ENCODE measurements at regions not wholly inside any gene's neighbourhood (a gene's known extent, or its start where the extent isn't known, plus 50 kb on each side); places are given as distances from the start of the nearest gene placed in this dataset.

DNA sequence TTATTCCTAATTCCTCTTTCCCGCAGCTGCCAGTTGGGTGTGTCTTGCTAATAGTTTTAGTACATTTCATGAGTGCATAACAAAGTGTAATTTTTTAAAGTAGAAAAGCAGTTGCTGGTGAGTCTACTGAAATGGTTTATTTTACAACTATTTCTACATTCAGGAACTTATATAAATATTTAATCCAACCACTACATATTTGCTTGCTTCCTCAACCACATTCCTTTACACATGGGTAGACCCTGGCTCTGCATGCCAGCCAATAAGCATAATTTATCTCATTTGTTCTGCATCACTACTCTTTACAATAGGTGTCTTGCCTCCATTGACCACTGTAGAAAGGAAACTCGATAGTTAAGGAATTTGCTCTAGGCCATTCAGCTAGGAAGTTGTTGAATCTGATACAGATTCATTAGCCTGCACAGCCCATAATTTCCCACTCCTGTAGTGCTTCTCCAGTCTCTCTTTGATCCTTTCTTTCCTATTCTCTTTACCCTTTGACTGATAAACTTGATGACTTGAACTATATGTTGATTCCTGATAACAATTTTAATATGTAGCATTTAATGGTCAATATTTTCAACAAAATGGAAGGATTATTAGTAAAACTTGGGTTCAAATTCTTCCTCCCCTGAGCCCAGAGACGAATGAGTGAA is 342.5 kb upstream of the ACTBL2 start:
- TF ChIP-seq, protein P1, sequence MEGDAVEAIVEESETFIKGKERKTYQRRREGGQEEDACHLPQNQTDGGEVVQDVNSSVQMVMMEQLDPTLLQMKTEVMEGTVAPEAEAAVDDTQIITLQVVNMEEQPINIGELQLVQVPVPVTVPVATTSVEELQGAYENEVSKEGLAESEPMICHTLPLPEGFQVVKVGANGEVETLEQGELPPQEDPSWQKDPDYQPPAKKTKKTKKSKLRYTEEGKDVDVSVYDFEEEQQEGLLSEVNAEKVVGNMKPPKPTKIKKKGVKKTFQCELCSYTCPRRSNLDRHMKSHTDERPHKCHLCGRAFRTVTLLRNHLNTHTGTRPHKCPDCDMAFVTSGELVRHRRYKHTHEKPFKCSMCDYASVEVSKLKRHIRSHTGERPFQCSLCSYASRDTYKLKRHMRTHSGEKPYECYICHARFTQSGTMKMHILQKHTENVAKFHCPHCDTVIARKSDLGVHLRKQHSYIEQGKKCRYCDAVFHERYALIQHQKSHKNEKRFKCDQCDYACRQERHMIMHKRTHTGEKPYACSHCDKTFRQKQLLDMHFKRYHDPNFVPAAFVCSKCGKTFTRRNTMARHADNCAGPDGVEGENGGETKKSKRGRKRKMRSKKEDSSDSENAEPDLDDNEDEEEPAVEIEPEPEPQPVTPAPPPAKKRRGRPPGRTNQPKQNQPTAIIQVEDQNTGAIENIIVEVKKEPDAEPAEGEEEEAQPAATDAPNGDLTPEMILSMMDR (IDR thresholded peaks at IDR 0.05; ENCODE audit: low read depth, low read length), result no peak
- no peak for DNase-seq (ENCODE audit: extremely low read depth, low read depth)

DNA sequence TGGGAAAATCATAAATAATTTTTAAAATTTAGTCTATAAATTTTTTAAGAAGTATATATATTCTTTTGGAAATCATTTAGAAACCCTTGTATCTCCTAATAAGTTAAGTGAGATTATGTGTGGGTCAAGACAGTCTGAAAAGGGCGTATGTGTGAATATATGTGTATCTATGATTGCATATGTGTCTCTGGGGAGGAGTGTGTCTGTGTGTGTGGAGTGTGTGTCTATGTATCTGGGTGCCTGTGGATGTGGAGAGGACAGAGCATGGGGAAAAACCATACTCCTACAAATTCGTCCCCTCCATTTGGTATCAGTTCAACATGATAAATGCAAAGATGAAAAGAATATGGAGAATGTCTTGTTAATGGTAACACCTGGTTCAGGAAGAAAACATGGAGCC is 342.0 kb upstream of the ACTBL2 start:
- TF ChIP-seq, protein P1 (IDR thresholded peaks at IDR 0.05; ENCODE audit: low read depth, low read length), result no peak
- DNase-seq (ENCODE audit: extremely low read depth, low read depth), result no peak

DNA sequence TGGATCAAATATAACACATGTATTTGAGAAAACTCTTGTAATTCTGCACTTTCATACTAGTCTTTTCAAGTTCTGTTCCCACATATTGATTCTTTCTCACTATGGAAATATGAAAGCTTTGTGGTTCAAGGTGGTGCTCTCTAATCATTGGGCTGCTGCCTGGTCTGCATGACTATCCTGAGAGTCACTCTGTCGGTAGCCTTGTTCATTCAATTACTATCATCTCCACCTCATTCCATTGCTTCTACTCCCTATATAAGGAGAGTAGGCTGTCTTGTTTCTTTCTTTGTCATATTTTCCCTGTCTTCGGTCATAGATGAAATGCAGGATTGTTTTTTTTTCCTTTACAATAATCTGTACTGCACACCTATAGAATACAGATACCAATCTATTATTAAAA is 341.4 kb upstream of the ACTBL2 start:
- TF ChIP-seq, protein P1 (IDR thresholded peaks at IDR 0.05; ENCODE audit: low read depth, low read length), result no peak
- no peak for DNase-seq (ENCODE audit: extremely low read depth, low read depth)

DNA sequence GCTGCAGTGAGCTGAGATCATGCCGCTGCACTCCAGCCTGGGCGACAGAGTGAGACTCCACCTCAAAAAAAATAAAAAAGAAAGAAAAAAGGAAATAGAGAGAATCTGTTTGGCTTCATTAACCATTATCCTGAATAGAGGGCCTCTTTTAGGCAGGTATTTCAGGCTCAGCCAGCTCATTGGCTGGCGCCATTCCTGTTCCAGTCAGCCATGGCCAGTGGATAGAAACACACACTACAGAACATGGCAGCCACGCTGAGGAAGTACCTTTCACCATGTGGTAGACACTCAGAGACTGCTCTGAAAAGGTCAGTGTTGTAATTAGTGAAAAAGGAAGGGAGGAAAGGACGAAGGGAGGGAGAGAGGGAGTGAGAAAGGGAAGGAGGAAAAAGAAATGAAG is 340.0 kb upstream of the ACTBL2 start:
- DNase-seq (ENCODE audit: extremely low read depth, low read depth), result no peak
- TF ChIP-seq, protein P1 (IDR thresholded peaks at IDR 0.05; ENCODE audit: low read depth, low read length), result no peak

DNA sequence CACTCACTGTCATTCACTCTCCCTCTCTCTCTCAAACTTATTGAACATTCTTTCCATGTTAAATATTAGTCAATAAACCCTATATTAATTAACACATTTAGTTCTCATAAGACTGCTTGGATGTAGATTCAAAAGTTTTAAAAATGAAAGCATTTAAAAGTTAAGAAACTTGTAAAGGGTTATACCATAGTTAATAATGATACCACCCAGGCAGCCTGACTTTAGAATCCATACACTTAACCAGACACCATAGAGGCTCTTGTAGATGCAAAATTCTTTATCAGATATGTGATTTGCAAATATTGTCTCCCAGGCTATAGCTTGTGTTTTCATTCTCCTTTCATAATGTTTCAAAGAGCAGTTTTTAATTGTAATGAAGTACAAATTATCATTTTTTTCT is 335.8 kb upstream of the ACTBL2 start:
- TF ChIP-seq, protein P1 (IDR thresholded peaks at IDR 0.05; ENCODE audit: low read depth, low read length), result no peak
- no peak for DNase-seq (ENCODE audit: extremely low read depth, low read depth)

DNA sequence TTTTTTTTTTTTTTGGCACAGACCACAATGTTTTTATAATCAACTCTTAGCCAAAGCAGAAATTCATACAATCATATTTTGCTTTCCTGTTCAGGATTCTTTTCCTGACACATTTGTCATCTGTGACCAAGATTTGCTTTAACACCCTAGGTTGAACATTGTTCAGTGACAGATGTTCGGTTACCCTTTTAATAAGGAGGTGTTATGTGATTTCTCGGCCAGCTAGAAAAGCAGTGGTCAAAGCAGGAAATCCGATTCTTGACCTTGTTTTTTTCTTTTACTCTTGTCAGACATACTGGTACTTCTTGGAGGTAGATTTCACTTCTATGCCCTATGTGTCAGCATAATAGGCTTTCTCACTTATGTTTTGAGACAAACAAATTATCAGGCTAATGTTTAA is 335.3 kb upstream of the ACTBL2 start:
- TF ChIP-seq, protein P1 (IDR thresholded peaks at IDR 0.05; ENCODE audit: low read depth, low read length), result no peak
- no peak for DNase-seq (ENCODE audit: extremely low read depth, low read depth)

DNA sequence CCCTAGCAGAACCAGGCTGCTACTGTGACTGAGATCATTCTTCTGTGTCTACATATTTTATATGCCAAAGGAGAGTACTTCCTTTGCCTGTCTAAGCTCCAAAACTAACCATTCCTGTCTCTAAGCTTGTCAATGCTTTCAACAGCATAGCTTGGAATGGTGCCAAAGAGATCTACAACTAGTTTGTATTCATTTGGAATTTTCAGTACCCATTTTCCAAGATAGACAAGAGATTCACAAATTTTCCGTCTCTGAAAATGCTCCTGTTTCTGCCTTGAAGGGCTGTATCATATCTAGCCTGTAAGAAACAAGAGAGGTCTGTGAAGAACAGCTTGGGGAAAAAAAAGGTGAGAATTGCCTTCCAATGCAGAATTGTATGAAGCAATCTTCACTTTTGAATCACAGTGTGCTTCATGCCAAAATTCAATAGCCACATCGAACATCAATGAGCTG is 334.4 kb upstream of the ACTBL2 start:
- TF ChIP-seq, protein P1 (IDR thresholded peaks at IDR 0.05; ENCODE audit: low read depth, low read length), result no peak
- DNase-seq (ENCODE audit: extremely low read depth, low read depth), result no peak

All from AG09319 (cell line).